GM10248 (cell line): ENCODE measurements at regions not wholly inside any gene's neighbourhood (a gene's known extent, or its start where the extent isn't known, plus 50 kb on each side); places are given as distances from the start of the nearest gene placed in this dataset.

Source experiments
- CTCF ChIA-PET: fragments of 300-600 bp; sonication (Branson Sonifier 250); formaldehyde crosslinking; extraction: SDS; loops from one replicate; lab custom pipeline; 2021; ENCODE audit warnings: antibody characterized with exemption; lab: Yijun Ruan, JAX
- POLR2A ChIA-PET: fragments of 350-650 bp; sonication (Branson Sonifier 250); formaldehyde crosslinking; extraction: SDS; loops from one replicate; lab custom pipeline; 2020; ENCODE audit warnings: antibody characterized with exemption; lab: Yijun Ruan, JAX
- DNase-seq: peaks from one replicate; pipeline ENCODE4 v3.0.0; 2012; ENCODE audit errors: extremely low spot score
- TF ChIP-seq, protein P1 (sequence below): IDR thresholded peaks from 2 replicates; pipeline ENCODE4 v1.5.1; 2012; ENCODE audit warnings: mild to moderate bottlenecking, low read depth; ENCODE audit errors: extremely low read depth, missing control alignments, control extremely low read depth

GRCh38 chr13:72217142-72217541 is 350.1 kb upstream of the DACH1 start:
- DNase-seq = no peak
- TF ChIP-seq, protein P1, sequence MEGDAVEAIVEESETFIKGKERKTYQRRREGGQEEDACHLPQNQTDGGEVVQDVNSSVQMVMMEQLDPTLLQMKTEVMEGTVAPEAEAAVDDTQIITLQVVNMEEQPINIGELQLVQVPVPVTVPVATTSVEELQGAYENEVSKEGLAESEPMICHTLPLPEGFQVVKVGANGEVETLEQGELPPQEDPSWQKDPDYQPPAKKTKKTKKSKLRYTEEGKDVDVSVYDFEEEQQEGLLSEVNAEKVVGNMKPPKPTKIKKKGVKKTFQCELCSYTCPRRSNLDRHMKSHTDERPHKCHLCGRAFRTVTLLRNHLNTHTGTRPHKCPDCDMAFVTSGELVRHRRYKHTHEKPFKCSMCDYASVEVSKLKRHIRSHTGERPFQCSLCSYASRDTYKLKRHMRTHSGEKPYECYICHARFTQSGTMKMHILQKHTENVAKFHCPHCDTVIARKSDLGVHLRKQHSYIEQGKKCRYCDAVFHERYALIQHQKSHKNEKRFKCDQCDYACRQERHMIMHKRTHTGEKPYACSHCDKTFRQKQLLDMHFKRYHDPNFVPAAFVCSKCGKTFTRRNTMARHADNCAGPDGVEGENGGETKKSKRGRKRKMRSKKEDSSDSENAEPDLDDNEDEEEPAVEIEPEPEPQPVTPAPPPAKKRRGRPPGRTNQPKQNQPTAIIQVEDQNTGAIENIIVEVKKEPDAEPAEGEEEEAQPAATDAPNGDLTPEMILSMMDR = no peak
- ChIA-PET CTCF (no interaction called here), POLR2A (no interaction called here)

DNA sequence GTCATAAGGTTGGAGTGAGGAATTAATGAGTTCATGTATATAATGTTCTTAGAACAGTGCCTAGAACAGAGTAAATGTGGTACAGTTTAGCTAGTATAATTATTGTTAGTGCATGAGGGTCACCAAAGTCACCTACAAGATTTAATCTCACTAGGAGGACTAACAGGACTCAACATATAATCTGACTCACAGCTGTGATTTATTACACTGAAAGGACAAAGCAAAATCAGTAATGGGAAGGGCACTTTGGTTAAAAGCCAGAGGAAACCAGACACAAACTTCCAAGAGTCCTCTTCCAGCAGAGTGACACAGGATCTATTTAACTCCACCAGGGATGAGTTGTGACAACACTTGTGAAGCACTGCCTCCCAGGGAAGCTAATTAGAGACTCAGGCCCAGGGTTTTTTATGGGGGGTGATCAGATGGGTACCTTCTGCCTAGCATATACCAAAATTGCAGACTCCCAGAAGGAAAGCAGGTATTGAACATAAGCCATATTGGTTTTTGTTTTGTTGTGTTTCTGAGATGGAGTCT is 341.2 kb upstream of the DACH1 start:
- no peak for DNase-seq
- TF ChIP-seq, protein P1 = no peak
- ChIA-PET CTCF (interaction anchor here (1.0 kb wide), 1 partner anchor 14 kb away, joined by 3 read pairs; no protein-coding TSS in a partner anchor), POLR2A (no interaction called here)

GRCh38 chr13:72205773-72206172 is 338.8 kb upstream of the DACH1 start:
- TF ChIP-seq, protein P1 = no peak
- CTCF ChIA-PET = interaction anchor here (1.5 to 1.6 kb wide), 2 partner anchors 8 to 10 kb away, joined by 4 to 7 read pairs; no protein-coding TSS in a partner anchor
- POLR2A ChIA-PET = no interaction called here
- no peak for DNase-seq

DNA sequence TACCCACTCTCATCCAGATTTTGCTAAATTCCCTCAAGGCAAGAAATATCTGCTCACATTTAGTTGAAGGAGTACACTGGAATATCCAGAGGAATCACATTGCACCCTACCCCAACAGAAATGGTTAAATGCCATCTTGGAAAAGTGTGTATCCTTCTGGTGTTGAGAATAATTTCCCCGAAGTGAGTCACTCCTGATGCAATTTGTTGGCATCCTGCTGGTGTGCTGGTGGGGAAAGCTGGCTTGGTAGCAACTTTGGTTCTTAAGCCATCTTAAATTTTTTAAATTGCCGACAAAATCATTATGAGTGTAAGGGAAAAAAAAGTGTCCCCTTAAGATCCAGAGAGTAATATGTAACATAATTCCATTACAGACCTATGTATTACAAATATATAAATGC is 337.3 kb upstream of the DACH1 start:
- ChIA-PET POLR2A (no interaction called here), CTCF (no interaction called here)
- DNase-seq = no peak
- TF ChIP-seq, protein P1 = no peak

GRCh38 chr13:72201726-72202125 is 334.7 kb upstream of the DACH1 start:
- ChIA-PET POLR2A (no interaction called here), CTCF (no interaction called here)
- no peak for DNase-seq
- TF ChIP-seq, protein P1 = no peak

- ChIA-PET POLR2A (no interaction called here), CTCF (interaction anchor here (1.3 kb wide), 1 partner anchor 122 kb away, joined by 3 read pairs; no protein-coding TSS in a partner anchor)
- no peak for DNase-seq
- TF ChIP-seq, protein P1 = no peak
Measured at GRCh38 chr13:72199640-72200039, 332.6 kb upstream of the DACH1 start.

GRCh38 chr13:72198967-72199560 is 332.1 kb upstream of the DACH1 start:
- DNase-seq = no peak
- ChIA-PET POLR2A (no interaction called here), CTCF (interaction anchor here (1.3 kb wide), 1 partner anchor 121 kb away, joined by 3 read pairs; no protein-coding TSS in a partner anchor)
- TF ChIP-seq, protein P1 = no peak
